IMR-90 (cell line): ENCODE measurements at regions not wholly inside any gene's neighbourhood (a gene's known extent, or its start where the extent isn't known, plus 50 kb on each side); places are given as distances from the start of the nearest gene placed in this dataset.

Source experiments
- ATAC-seq: fragments of 200-7000 bp; cut with Tn5 transposase; 2 replicates; pipeline ENCODE4 v1.9.1; 2020; ENCODE audit warnings: low read depth, mild to moderate bottlenecking, moderate library complexity
- BruUV-seq: library from RNA; stranded (reverse); fragments of 400-500 nt; replicated peaks from 2 replicates; lab custom pipeline; 2021; lab: Mats Ljungman, UMichigan
- CTCF ChIA-PET: fragments of 300-600 bp; formaldehyde crosslinking; extraction: SDS; loops from one replicate; lab custom pipeline; 2021; ENCODE audit warnings: antibody characterized with exemption; lab: Yijun Ruan, JAX
- POLR2A ChIA-PET: fragments of 300-600 bp; sonication (Branson Sonifier 250); formaldehyde crosslinking; loops from one replicate; lab custom pipeline; 2022; ENCODE audit warnings: antibody characterized with exemption; ENCODE audit not compliant: unreplicated experiment; lab: Charles Lee
- DNase-seq: peaks from one replicate; pipeline ENCODE4 v3.0.0; 2013
- H2AFZ ChIP-seq: replicated peaks from 2 replicates; pipeline ENCODE3; 2013; ENCODE audit warnings: low read length, mild to moderate bottlenecking; ENCODE audit not compliant: poor library complexity
- H2AK5ac ChIP-seq: 2 replicates; pipeline ENCODE4 v1.6.1; 2013; ENCODE audit warnings: low read depth, low read length, inconsistent platforms
- H2AK9ac ChIP-seq: replicated peaks from 2 replicates; pipeline ENCODE3; 2013; ENCODE audit warnings: mild to moderate bottlenecking, low read depth, low read length, moderate library complexity; ENCODE audit not compliant: poor library complexity
- H2BK120ac ChIP-seq: 2 replicates; pipeline ENCODE4 v1.6.1; 2013; ENCODE audit warnings: low read depth, low read length, inconsistent platforms
- H2BK15ac ChIP-seq: 3 replicates; pipeline ENCODE4 v1.6.1; 2013; ENCODE audit warnings: low read depth, low read length, inconsistent platforms
- H2BK20ac ChIP-seq: 2 replicates; pipeline ENCODE4 v1.6.1; 2013; ENCODE audit warnings: low read depth, mild to moderate bottlenecking, inconsistent platforms, low read length, moderate library complexity
- H2BK5ac ChIP-seq: 2 replicates; pipeline ENCODE4 v1.6.1; 2013; ENCODE audit warnings: mild to moderate bottlenecking, low read depth, low read length, inconsistent platforms; ENCODE audit not compliant: poor library complexity, severe bottlenecking
- H3K14ac ChIP-seq: replicated peaks from 2 replicates; pipeline ENCODE4 v1.6.1; 2013; ENCODE audit warnings: low read depth, low read length, inconsistent platforms
- H3K18ac ChIP-seq: 2 replicates; pipeline ENCODE4 v1.6.1; 2013; ENCODE audit warnings: low read depth, low read length, control low read depth
- H3K23ac ChIP-seq: 2 replicates; pipeline ENCODE4 v1.6.1; 2013; ENCODE audit warnings: low read depth, low read length, inconsistent platforms
- H3K27ac ChIP-seq: 2 replicates; pipeline ENCODE4 v1.5.1; 2013; ENCODE audit warnings: mild to moderate bottlenecking, control low read depth, low read length; ENCODE audit not compliant: insufficient read depth
- H3K27me3 ChIP-seq: 2 replicates; pipeline ENCODE4 v1.6.1; 2013; ENCODE audit warnings: low read length; ENCODE audit not compliant: control insufficient read depth, insufficient read depth
- H3K36me3 ChIP-seq: 2 replicates; pipeline ENCODE4 v1.6.1; 2013; ENCODE audit warnings: low read length, mixed read lengths; ENCODE audit not compliant: control insufficient read depth, insufficient read depth
- H3K4ac ChIP-seq: 2 replicates; pipeline ENCODE4 v1.6.1; 2013; ENCODE audit warnings: low read depth, low read length, inconsistent platforms
- H3K4me1 ChIP-seq: 2 replicates; pipeline ENCODE4 v1.6.1; 2013; ENCODE audit warnings: low read length, mixed read lengths; ENCODE audit not compliant: control insufficient read depth, insufficient read depth
- H3K4me2 ChIP-seq: 2 replicates; pipeline ENCODE4 v1.6.1; 2013; ENCODE audit warnings: low read depth, mild to moderate bottlenecking, control low read depth, low read length, moderate library complexity
- H3K4me3 ChIP-seq: 2 replicates; pipeline ENCODE4 v1.5.1; 2013; ENCODE audit warnings: low read depth, mild to moderate bottlenecking, control low read depth, low read length, moderate library complexity; ENCODE audit not compliant: insufficient read depth
- H3K56ac ChIP-seq: 2 replicates; pipeline ENCODE4 v1.6.1; 2013; ENCODE audit warnings: low read length, inconsistent platforms; ENCODE audit not compliant: insufficient read depth; ENCODE audit errors: extremely low read depth
- H3K79me1 ChIP-seq, 2 experiments: 2 replicates each; pipeline ENCODE4 v1.6.1; 2013; ENCODE audit warnings: low read length in 2 of 2, inconsistent platforms in 1 of 2, low read depth in 1 of 2
- H3K9ac ChIP-seq: 2 replicates; pipeline ENCODE4 v1.6.1; 2013; ENCODE audit warnings: low read depth, low read length, control low read depth
- H3K9me1 ChIP-seq: 2 replicates; pipeline ENCODE4 v1.6.1; 2013; ENCODE audit warnings: low read length, inconsistent platforms; ENCODE audit not compliant: insufficient read depth
- H3K9me3 ChIP-seq: 2 replicates; pipeline ENCODE4 v1.6.1; 2013; ENCODE audit warnings: low read length; ENCODE audit not compliant: control insufficient read depth, insufficient read depth
- H4K20me1 ChIP-seq: 2 replicates; pipeline ENCODE4 v1.6.1; 2013; ENCODE audit warnings: low read length, inconsistent platforms; ENCODE audit not compliant: insufficient read depth
- H4K5ac ChIP-seq: 2 replicates; pipeline ENCODE4 v1.6.1; 2013; ENCODE audit warnings: mild to moderate bottlenecking, low read depth, low read length, control low read depth
- H4K8ac ChIP-seq, 2 experiments: 2 replicates each; pipeline ENCODE4 v1.6.1; 2013; ENCODE audit warnings: low read depth in 2 of 2, low read length in 2 of 2, control low read depth in 1 of 2, inconsistent platforms in 1 of 2
- H4K91ac ChIP-seq: 2 replicates; pipeline ENCODE4 v1.6.1; 2013; ENCODE audit warnings: low read depth, low read length, inconsistent platforms; ENCODE audit not compliant: insufficient read depth
- BHLHE40 ChIP-seq: fragments of 150-350 bp; IDR thresholded peaks from 2 replicates; pipeline ENCODE4 v1.6.1; 2016; ENCODE audit warnings: mild to moderate bottlenecking, low read depth, low read length
- FOS ChIP-seq: fragments of 150-350 bp; IDR thresholded peaks from 2 replicates; pipeline ENCODE4 v1.6.1; 2016; ENCODE audit warnings: low read depth, low read length
- MAFK ChIP-seq: IDR thresholded peaks from 2 replicates; pipeline ENCODE4 v1.6.1; 2012; ENCODE audit warnings: low read depth, low read length, improper control_type of control experiment
- RCOR1 ChIP-seq: IDR thresholded peaks from 2 replicates; pipeline ENCODE4 v1.6.1; 2012; ENCODE audit warnings: mild to moderate bottlenecking, low read length, improper control_type of control experiment; ENCODE audit not compliant: insufficient replicate concordance
- RFX5 ChIP-seq: IDR thresholded peaks from 2 replicates; pipeline ENCODE4 v1.8.0; 2012; ENCODE audit warnings: low read depth, mild to moderate bottlenecking, low read length, moderate library complexity
- SMC3 ChIP-seq: fragments of 150-350 bp; IDR thresholded peaks from 2 replicates; pipeline ENCODE4 v1.6.1; 2016; ENCODE audit warnings: low read depth, mild to moderate bottlenecking, antibody characterized with exemption, low read length, moderate library complexity
- WGBS, 2 experiments: methylation state at CpG; one replicate each; pipeline versions ENCODE4 v1.1.5 to v1.1.7; 2013; ENCODE audit warnings: missing lambda C conversion rate in 2 of 2; ENCODE audit not compliant: insufficient read length in 1 of 2; ENCODE audit errors: extremely low coverage in 2 of 2; 5-methylcytosine and 5-hydroxymethylcytosine counted together
- dilution Hi-C: fragments of 300-500 bp; cut with HindIII; formaldehyde crosslinking; loops from one replicate; pipeline ENCODE4 v1.14.3; 2018; ENCODE audit warnings: low sequenced_read_pairs; ENCODE audit not compliant: unreplicated experiment
- in situ Hi-C: fragments of 300-500 bp; cut with MboI; formaldehyde crosslinking; loops from 3 replicates; pipeline ENCODE4 v1.14.3; 2019; ENCODE audit warnings: low sequenced_read_pairs, inconsistent platforms, mixed read lengths
- intact Hi-C: fragments of 100-400 bp; cut with micrococcal nuclease; formaldehyde crosslinking; loops from 2 replicates; pipeline ENCODE4 v1.10.0; 2022
- TF ChIP-seq, protein P1 (sequence below): fragments of 150-350 bp; IDR thresholded peaks from 2 replicates; pipeline ENCODE4 v1.6.1; 2016; ENCODE audit warnings: low read depth, mild to moderate bottlenecking, low read length, moderate library complexity, borderline replicate concordance
- TF ChIP-seq, protein P2 (sequence below): conservative IDR thresholded peaks from 2 replicates; pipeline ENCODE4 v1.5.1; 2012; ENCODE audit warnings: mild to moderate bottlenecking, low read depth, low read length, improper control_type of control experiment

DNA sequence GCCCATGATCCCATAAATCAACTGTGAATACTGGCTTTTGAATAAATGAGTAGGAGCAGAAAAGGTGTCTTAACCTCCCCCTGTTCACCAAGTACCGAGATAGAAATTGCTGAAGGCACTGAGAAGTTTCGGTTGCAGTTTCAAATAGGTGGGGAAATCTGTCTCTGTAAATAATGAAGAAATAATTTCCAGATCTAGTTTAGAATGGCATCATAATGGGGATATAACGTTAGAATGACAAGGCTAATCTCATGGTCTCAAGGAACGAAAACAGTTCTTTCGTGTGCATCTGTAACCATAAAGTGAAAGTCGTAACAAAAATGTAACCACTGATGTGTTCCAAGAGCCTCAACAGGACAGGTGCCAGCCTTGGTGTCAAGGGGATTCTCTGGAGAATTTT is 49.9 kb upstream of the TMEM18 start:
- intact Hi-C loops, result no loop called here
- H2AK9ac ChIP-seq, result no peak overlapping the region
- POLR2A ChIA-PET, result no interaction called here
- no peak overlapping the region for H3K18ac ChIP-seq
- no peak for ATAC-seq
- dilution Hi-C loops, result no loop called here
- no peak overlapping the region for H2AFZ ChIP-seq
- CTCF ChIA-PET, result no interaction called here
- H4K20me1 ChIP-seq, result no peaks in the 10 kb centered on the region
- WGBS, 2 experiments, result no CpG with 5 or more reads among the region's 6 CpGs
- no peak overlapping the region for H3K4me3 ChIP-seq
- no peak overlapping the region for H4K91ac ChIP-seq
- H3K4ac ChIP-seq, result no peak overlapping the region
- DNase-seq, result no peak
- no peaks in the 10 kb centered on the region for H3K36me3 ChIP-seq
- in situ Hi-C loops, result no loop called here
- H2AK5ac ChIP-seq, result no peak overlapping the region
- no peak overlapping the region for H3K14ac ChIP-seq
- no peak overlapping the region for H2BK120ac ChIP-seq
- TF ChIP-seq, protein P1, sequence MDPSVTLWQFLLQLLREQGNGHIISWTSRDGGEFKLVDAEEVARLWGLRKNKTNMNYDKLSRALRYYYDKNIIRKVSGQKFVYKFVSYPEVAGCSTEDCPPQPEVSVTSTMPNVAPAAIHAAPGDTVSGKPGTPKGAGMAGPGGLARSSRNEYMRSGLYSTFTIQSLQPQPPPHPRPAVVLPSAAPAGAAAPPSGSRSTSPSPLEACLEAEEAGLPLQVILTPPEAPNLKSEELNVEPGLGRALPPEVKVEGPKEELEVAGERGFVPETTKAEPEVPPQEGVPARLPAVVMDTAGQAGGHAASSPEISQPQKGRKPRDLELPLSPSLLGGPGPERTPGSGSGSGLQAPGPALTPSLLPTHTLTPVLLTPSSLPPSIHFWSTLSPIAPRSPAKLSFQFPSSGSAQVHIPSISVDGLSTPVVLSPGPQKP, result no peak
- TF ChIP-seq FOS (no peak), BHLHE40 (no peak), MAFK (no peak), RCOR1 (no peak), SMC3 (no peak), RFX5 (no peak)
- TF ChIP-seq, protein P2, sequence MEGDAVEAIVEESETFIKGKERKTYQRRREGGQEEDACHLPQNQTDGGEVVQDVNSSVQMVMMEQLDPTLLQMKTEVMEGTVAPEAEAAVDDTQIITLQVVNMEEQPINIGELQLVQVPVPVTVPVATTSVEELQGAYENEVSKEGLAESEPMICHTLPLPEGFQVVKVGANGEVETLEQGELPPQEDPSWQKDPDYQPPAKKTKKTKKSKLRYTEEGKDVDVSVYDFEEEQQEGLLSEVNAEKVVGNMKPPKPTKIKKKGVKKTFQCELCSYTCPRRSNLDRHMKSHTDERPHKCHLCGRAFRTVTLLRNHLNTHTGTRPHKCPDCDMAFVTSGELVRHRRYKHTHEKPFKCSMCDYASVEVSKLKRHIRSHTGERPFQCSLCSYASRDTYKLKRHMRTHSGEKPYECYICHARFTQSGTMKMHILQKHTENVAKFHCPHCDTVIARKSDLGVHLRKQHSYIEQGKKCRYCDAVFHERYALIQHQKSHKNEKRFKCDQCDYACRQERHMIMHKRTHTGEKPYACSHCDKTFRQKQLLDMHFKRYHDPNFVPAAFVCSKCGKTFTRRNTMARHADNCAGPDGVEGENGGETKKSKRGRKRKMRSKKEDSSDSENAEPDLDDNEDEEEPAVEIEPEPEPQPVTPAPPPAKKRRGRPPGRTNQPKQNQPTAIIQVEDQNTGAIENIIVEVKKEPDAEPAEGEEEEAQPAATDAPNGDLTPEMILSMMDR, result no peak
- no peak overlapping the region for H3K56ac ChIP-seq
- H3K79me1 ChIP-seq, result no peaks in the 10 kb centered on the region
- no peak overlapping the region for H4K8ac ChIP-seq
- no peak overlapping the region for H2BK5ac ChIP-seq
- no TSS peak for BruUV-seq
- no peak overlapping the region for H4K5ac ChIP-seq
- no peaks in the 10 kb centered on the region for H3K4me1 ChIP-seq
- no peak overlapping the region for H3K27ac ChIP-seq
- H3K9me1 ChIP-seq, result 0 out of 2 replicates have a peak, but pooled peaks cover 4% of the 10 kb centered on the region
- H3K23ac ChIP-seq, result no peak overlapping the region
- no peaks in the 10 kb centered on the region for H3K27me3 ChIP-seq
- H3K4me2 ChIP-seq, result no peak overlapping the region
- no peak overlapping the region for H2BK20ac ChIP-seq
- no peak overlapping the region for H3K9ac ChIP-seq
- no peaks in the 10 kb centered on the region for H3K9me3 ChIP-seq
- H2BK15ac ChIP-seq, result no peak overlapping the region
